ENCODE measurements at regions not wholly inside any gene's neighbourhood (a gene's known extent, or its start where the extent isn't known, plus 50 kb on each side); places are given as distances from the start of the nearest gene placed in this dataset.

DNA sequence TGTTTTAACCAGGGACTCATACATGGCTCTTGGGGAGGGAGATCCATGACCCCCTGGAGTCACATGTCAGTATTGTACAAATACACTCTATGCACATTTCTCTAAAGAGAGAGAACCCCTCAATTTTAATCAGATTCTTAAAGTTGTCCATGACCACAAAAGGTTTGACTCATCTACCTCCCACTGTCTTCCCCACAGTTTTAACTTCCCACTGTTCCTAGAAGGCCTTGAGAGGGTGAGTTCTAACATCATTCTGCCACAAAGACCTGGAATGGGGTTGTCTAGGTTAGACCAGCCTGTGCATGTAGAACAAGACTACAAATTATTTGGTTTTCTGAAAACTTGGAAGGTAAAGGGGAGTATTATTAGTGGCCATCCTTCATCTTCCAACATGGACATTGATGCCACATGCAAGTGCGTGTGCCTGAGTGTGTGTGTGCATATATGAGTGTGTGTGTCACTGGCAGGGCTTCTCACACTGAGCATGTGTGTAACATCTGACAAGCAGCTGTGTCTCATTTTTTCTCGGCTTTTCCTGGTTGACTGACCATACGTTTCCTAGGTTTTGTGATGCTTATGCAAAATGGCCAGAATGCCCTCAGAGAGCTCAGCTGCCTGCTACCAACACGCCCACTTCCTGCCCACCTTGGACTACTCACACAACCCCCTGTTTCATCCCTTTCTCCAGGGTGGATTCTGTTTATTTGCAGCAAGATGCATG, 94.6 kb upstream of the LGALSL start:
- intact Hi-C loops (cut with DNase I; ENCODE audit: low total_unique reads): no loop called here
- H3K4me3 ChIP-seq (ENCODE audit: low read depth, poor library complexity, severe bottlenecking): no peak overlapping the region

DNA sequence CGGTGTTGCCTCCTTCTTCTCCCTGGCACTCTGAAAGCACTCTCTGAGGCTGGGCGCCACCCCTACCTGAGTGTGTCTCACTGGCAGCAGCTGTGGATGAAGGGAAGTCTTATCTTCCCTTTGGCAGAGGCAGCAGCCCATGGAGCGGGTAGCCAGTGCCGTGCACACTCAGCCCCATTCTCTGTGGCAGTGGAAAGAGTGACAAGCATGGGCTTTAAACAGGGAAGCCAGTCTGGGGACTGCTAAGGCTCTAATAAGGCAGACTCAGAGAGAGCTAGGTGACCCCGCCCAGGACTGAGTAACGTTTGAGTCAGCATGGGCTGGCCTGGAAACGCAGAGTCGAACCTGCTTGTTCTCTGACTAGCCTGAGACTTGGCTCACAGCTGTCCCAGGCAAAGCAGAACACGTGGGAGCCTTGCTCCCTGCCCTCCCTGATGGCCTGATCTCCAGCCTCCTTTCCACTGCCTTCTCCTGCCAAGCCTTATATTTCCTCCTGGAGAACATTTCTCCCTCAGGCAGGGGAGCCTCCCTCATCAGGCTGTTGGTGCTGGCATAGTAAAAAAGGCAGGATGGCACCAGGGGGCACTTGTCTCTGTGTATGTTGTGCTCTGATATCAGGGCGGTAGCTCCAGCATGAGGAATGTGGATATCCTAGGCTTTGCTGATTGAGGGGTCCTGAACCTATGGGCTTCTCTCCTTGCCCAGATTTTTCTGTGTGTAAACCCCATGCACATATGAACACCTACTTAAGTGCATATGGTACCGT, 93.9 kb upstream of the LGALSL start:
- 16 to 24% methylated on average over 8 to 11 of the region's 11 CpGs for WGBS, 2 donors
- no peak overlapping the region for H3K4me3 ChIP-seq (ENCODE audit: low read depth, poor library complexity, severe bottlenecking)
- peak; percentile 92 to 94 for DNase-seq (ENCODE audit: low spot score in 2 of 2)
- intact Hi-C loops (cut with DNase I; ENCODE audit: low total_unique reads): no loop called here
- TF ChIP-seq, protein P1, sequence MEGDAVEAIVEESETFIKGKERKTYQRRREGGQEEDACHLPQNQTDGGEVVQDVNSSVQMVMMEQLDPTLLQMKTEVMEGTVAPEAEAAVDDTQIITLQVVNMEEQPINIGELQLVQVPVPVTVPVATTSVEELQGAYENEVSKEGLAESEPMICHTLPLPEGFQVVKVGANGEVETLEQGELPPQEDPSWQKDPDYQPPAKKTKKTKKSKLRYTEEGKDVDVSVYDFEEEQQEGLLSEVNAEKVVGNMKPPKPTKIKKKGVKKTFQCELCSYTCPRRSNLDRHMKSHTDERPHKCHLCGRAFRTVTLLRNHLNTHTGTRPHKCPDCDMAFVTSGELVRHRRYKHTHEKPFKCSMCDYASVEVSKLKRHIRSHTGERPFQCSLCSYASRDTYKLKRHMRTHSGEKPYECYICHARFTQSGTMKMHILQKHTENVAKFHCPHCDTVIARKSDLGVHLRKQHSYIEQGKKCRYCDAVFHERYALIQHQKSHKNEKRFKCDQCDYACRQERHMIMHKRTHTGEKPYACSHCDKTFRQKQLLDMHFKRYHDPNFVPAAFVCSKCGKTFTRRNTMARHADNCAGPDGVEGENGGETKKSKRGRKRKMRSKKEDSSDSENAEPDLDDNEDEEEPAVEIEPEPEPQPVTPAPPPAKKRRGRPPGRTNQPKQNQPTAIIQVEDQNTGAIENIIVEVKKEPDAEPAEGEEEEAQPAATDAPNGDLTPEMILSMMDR (IDR thresholded peaks at IDR 0.05): no peak
- no peak for TF ChIP-seq POLR2A (IDR thresholded peaks at IDR 0.05)

More for the DNA sequence above, 94.6 kb upstream of the LGALSL start:
- DNase-seq (ENCODE audit: low spot score in 2 of 2): peak in 1 of 2 donors; percentile 58
- WGBS, 2 donors: 44 to 50% methylated on average over 4 of the region's 4 CpGs
- TF ChIP-seq, protein P1 (IDR thresholded peaks at IDR 0.05): no peak
- TF ChIP-seq POLR2A (IDR thresholded peaks at IDR 0.05): no peak

DNA sequence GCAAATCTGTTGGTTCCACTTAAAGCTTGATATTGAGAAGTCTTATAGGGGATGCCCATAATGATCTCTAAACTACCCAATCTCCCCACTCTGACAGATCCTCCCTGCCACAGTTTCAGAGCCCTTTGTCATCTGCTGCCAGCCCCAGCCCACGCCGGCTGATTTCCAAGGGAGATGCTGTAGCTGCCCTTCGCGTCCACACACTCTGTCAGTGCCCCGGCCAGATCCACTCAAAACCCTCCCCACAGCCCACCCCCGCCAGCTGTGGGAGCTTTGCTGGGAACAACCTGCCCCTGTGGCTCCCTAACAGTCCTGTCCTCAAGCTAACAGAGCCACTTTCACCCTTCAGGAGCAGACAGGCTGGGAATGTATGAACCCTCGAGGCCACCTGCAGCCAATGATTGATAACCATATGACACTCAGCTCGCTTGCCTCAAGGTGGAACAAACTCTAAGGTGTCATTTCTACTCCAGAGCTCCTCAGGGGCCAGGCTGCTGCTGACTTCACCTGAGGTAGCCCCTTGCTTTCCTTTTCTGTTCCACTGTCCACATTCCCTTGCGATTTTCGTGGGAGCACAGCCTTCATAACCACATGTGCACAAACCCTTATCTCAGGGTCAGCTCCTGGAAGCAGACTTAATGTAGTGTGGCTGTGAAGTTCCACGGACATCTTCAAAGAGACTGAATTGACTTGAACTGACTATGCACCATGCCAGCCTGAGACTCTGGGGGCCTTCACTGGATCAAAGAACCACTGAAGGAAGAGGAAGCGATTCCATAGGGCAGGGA, 92.6 kb upstream of the LGALSL start:
- intact Hi-C loops (cut with DNase I; ENCODE audit: low total_unique reads): no loop called here
- peak in 1 of 2 donors; percentile 76 for DNase-seq (ENCODE audit: low spot score in 2 of 2)
- WGBS, 2 donors: 82 to 90% methylated on average over 12 of the region's 12 CpGs
- no peak overlapping the region for H3K4me3 ChIP-seq (ENCODE audit: low read depth, poor library complexity, severe bottlenecking)
- TF ChIP-seq, protein P1 (IDR thresholded peaks at IDR 0.05): no peak
- TF ChIP-seq POLR2A (IDR thresholded peaks at IDR 0.05): no peak

DNA sequence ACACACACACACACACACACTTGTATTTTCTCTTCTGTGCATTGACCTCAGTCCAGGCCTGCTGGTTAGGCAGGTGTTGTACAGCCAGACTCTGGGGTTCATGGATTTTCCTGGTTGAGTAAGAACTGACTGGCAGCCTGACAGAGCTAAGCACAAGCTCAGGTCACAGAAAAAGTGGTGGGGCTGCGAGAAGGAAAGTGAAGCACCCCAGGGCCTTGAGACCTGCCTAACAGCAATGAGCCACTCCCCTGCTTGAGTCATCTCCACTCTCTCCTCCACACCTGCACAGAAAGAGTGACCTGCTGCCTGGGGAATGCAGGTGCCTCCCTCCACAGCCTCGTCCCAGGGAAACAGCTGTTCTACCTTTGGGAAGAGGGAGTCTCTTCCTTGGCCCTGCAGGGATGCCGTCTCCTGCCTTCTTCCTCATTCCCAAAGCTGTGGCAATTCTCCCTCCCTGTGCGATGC, 91.4 kb upstream of the LGALSL start:
- no peak for TF ChIP-seq POLR2A (IDR thresholded peaks at IDR 0.05)
- TF ChIP-seq, protein P1 (IDR thresholded peaks at IDR 0.05): no peak
- 64 to 69% methylated on average over 4 of the region's 4 CpGs for WGBS, 2 donors
- peak; percentile 63 to 85 for DNase-seq (ENCODE audit: low spot score in 2 of 2)
- no peak overlapping the region for H3K4me3 ChIP-seq (ENCODE audit: low read depth, poor library complexity, severe bottlenecking)
- intact Hi-C loops (cut with DNase I; ENCODE audit: low total_unique reads): no loop called here

DNA sequence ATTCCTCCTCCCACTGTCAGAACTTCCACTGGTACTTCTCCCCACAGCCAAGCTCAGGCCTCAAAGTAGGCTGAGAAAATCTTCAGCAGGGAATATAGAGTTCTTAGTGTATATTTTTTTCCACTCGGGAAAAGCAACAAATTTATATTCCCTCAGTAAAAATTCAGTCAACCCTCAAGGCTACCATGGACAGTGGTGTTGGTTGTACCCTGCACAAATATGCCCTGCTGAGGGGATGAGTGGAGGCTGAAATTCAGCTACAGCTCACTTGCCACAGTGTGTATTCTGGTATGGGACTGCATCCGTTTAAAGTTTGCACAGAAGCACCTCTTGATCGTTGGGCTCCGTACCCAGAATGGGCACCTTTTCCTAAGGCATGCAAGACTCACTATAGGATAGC, 90.8 kb upstream of the LGALSL start:
- TF ChIP-seq POLR2A (IDR thresholded peaks at IDR 0.05): no peak
- TF ChIP-seq, protein P1 (IDR thresholded peaks at IDR 0.05): no peak
- H3K4me3 ChIP-seq (ENCODE audit: low read depth, poor library complexity, severe bottlenecking): no peak overlapping the region
- intact Hi-C loops (cut with DNase I; ENCODE audit: low total_unique reads): no loop called here
- 88% methylated on average over 4 of the region's 4 CpGs for WGBS, 2 donors
- peak in 1 of 2 donors; percentile 26 for DNase-seq (ENCODE audit: low spot score in 2 of 2)

Measured in lower leg skin (tissue), 4 donors.